ENCODE measurements at regions not wholly inside any gene's neighbourhood (a gene's known extent, or its start where the extent isn't known, plus 50 kb on each side); places are given as distances from the start of the nearest gene placed in this dataset.
A peak's percentile ranks its signal among the peaks of the same experiment; 100 is the strongest.

GRCh38 chr7:128145191-128145590 is 95.9 kb upstream of the LEP start:
- no peak for DNase-seq (ENCODE audit: low spot score)

GRCh38 chr7:128146052-128146451 is 95.0 kb upstream of the LEP start:
- peak; percentile 77 for DNase-seq (ENCODE audit: low spot score)

- DNase-seq (ENCODE audit: low spot score) = no peak
These were observed 92.4 kb upstream of the LEP start for GRCh38 chr7:128148676-128149075.

GRCh38 chr7:128150223-128150865 is 90.7 kb upstream of the LEP start:
- DNase-seq (ENCODE audit: low spot score) = no peak

GRCh38 chr7:128151635-128152034 is 89.4 kb upstream of the LEP start:
- no peak for DNase-seq (ENCODE audit: low spot score)

GRCh38 chr7:128152721-128153120 is 88.4 kb upstream of the LEP start:
- DNase-seq (ENCODE audit: low spot score) = no peak

GRCh38 chr7:128153436-128153835 is 87.6 kb upstream of the LEP start:
- no peak for DNase-seq (ENCODE audit: low spot score)

- DNase-seq (ENCODE audit: low spot score) = no peak
These were observed 86.6 kb upstream of the LEP start for GRCh38 chr7:128154504-128154903.

GRCh38 chr7:128155100-128155740 is 85.9 kb upstream of the LEP start:
- no peak for DNase-seq (ENCODE audit: low spot score)

GRCh38 chr7:128157906-128158305 is 83.2 kb upstream of the LEP start:
- no peak for DNase-seq (ENCODE audit: low spot score)

GRCh38 chr7:128158370-128158769 is 82.7 kb upstream of the LEP start:
- no peak for DNase-seq (ENCODE audit: low spot score)

GRCh38 chr7:128160296-128160695 is 80.8 kb upstream of the LEP start:
- DNase-seq (ENCODE audit: low spot score) = no peak

GRCh38 chr7:128161466-128162125 is 79.5 kb upstream of the LEP start:
- no peak for DNase-seq (ENCODE audit: low spot score)

GRCh38 chr7:128162666-128163065 is 78.4 kb upstream of the LEP start:
- DNase-seq (ENCODE audit: low spot score) = no peak

GRCh38 chr7:128163473-128163872 is 77.6 kb upstream of the LEP start:
- no peak for DNase-seq (ENCODE audit: low spot score)

- DNase-seq (ENCODE audit: low spot score) = no peak
These were observed 76.8 kb upstream of the LEP start for GRCh38 chr7:128164061-128164954.

- DNase-seq (ENCODE audit: low spot score) = no peak
These were observed 76.0 kb upstream of the LEP start for GRCh38 chr7:128164955-128165670.

- DNase-seq (ENCODE audit: low spot score) = no peak
These were observed 75.1 kb upstream of the LEP start for GRCh38 chr7:128165927-128166420.

GRCh38 chr7:128166603-128167041 is 74.5 kb upstream of the LEP start:
- no peak for DNase-seq (ENCODE audit: low spot score)

GRCh38 chr7:128167042-128167701 is 73.9 kb upstream of the LEP start:
- DNase-seq (ENCODE audit: low spot score) = peak; percentile 58

Data from umbilical cord (tissue), 1 donor.